IMR-90 (cell line): ENCODE measurements at regions not wholly inside any gene's neighbourhood (a gene's known extent, or its start where the extent isn't known, plus 50 kb on each side); places are given as distances from the start of the nearest gene placed in this dataset.

Source experiments
- ATAC-seq: fragments of 200-7000 bp; cut with Tn5 transposase; 2 replicates; pipeline ENCODE4 v1.9.1; 2020; ENCODE audit warnings: low read depth, mild to moderate bottlenecking, moderate library complexity
- BruUV-seq: library from RNA; stranded (reverse); fragments of 400-500 nt; replicated peaks from 2 replicates; lab custom pipeline; 2021; lab: Mats Ljungman, UMichigan
- CTCF ChIA-PET: fragments of 300-600 bp; formaldehyde crosslinking; extraction: SDS; loops from one replicate; lab custom pipeline; 2021; ENCODE audit warnings: antibody characterized with exemption; lab: Yijun Ruan, JAX
- POLR2A ChIA-PET: fragments of 300-600 bp; sonication (Branson Sonifier 250); formaldehyde crosslinking; loops from one replicate; lab custom pipeline; 2022; ENCODE audit warnings: antibody characterized with exemption; ENCODE audit not compliant: unreplicated experiment; lab: Charles Lee
- DNase-seq: peaks from one replicate; pipeline ENCODE4 v3.0.0; 2013
- H2AFZ ChIP-seq: replicated peaks from 2 replicates; pipeline ENCODE3; 2013; ENCODE audit warnings: low read length, mild to moderate bottlenecking; ENCODE audit not compliant: poor library complexity
- H2AK5ac ChIP-seq: 2 replicates; pipeline ENCODE4 v1.6.1; 2013; ENCODE audit warnings: low read depth, low read length, inconsistent platforms
- H2AK9ac ChIP-seq: replicated peaks from 2 replicates; pipeline ENCODE3; 2013; ENCODE audit warnings: mild to moderate bottlenecking, low read depth, low read length, moderate library complexity; ENCODE audit not compliant: poor library complexity
- H2BK120ac ChIP-seq: 2 replicates; pipeline ENCODE4 v1.6.1; 2013; ENCODE audit warnings: low read depth, low read length, inconsistent platforms
- H2BK15ac ChIP-seq: 3 replicates; pipeline ENCODE4 v1.6.1; 2013; ENCODE audit warnings: low read depth, low read length, inconsistent platforms
- H2BK20ac ChIP-seq: 2 replicates; pipeline ENCODE4 v1.6.1; 2013; ENCODE audit warnings: low read depth, mild to moderate bottlenecking, inconsistent platforms, low read length, moderate library complexity
- H2BK5ac ChIP-seq: 2 replicates; pipeline ENCODE4 v1.6.1; 2013; ENCODE audit warnings: mild to moderate bottlenecking, low read depth, low read length, inconsistent platforms; ENCODE audit not compliant: poor library complexity, severe bottlenecking
- H3K14ac ChIP-seq: replicated peaks from 2 replicates; pipeline ENCODE4 v1.6.1; 2013; ENCODE audit warnings: low read depth, low read length, inconsistent platforms
- H3K18ac ChIP-seq: 2 replicates; pipeline ENCODE4 v1.6.1; 2013; ENCODE audit warnings: low read depth, low read length, control low read depth
- H3K23ac ChIP-seq: 2 replicates; pipeline ENCODE4 v1.6.1; 2013; ENCODE audit warnings: low read depth, low read length, inconsistent platforms
- H3K27ac ChIP-seq: 2 replicates; pipeline ENCODE4 v1.5.1; 2013; ENCODE audit warnings: mild to moderate bottlenecking, control low read depth, low read length; ENCODE audit not compliant: insufficient read depth
- H3K27me3 ChIP-seq: 2 replicates; pipeline ENCODE4 v1.6.1; 2013; ENCODE audit warnings: low read length; ENCODE audit not compliant: control insufficient read depth, insufficient read depth
- H3K36me3 ChIP-seq: 2 replicates; pipeline ENCODE4 v1.6.1; 2013; ENCODE audit warnings: low read length, mixed read lengths; ENCODE audit not compliant: control insufficient read depth, insufficient read depth
- H3K4ac ChIP-seq: 2 replicates; pipeline ENCODE4 v1.6.1; 2013; ENCODE audit warnings: low read depth, low read length, inconsistent platforms
- H3K4me1 ChIP-seq: 2 replicates; pipeline ENCODE4 v1.6.1; 2013; ENCODE audit warnings: low read length, mixed read lengths; ENCODE audit not compliant: control insufficient read depth, insufficient read depth
- H3K4me2 ChIP-seq: 2 replicates; pipeline ENCODE4 v1.6.1; 2013; ENCODE audit warnings: low read depth, mild to moderate bottlenecking, control low read depth, low read length, moderate library complexity
- H3K4me3 ChIP-seq: 2 replicates; pipeline ENCODE4 v1.5.1; 2013; ENCODE audit warnings: low read depth, mild to moderate bottlenecking, control low read depth, low read length, moderate library complexity; ENCODE audit not compliant: insufficient read depth
- H3K56ac ChIP-seq: 2 replicates; pipeline ENCODE4 v1.6.1; 2013; ENCODE audit warnings: low read length, inconsistent platforms; ENCODE audit not compliant: insufficient read depth; ENCODE audit errors: extremely low read depth
- H3K79me1 ChIP-seq, 2 experiments: 2 replicates each; pipeline ENCODE4 v1.6.1; 2013; ENCODE audit warnings: low read length in 2 of 2, inconsistent platforms in 1 of 2, low read depth in 1 of 2
- H3K9ac ChIP-seq: 2 replicates; pipeline ENCODE4 v1.6.1; 2013; ENCODE audit warnings: low read depth, low read length, control low read depth
- H3K9me1 ChIP-seq: 2 replicates; pipeline ENCODE4 v1.6.1; 2013; ENCODE audit warnings: low read length, inconsistent platforms; ENCODE audit not compliant: insufficient read depth
- H3K9me3 ChIP-seq: 2 replicates; pipeline ENCODE4 v1.6.1; 2013; ENCODE audit warnings: low read length; ENCODE audit not compliant: control insufficient read depth, insufficient read depth
- H4K20me1 ChIP-seq: 2 replicates; pipeline ENCODE4 v1.6.1; 2013; ENCODE audit warnings: low read length, inconsistent platforms; ENCODE audit not compliant: insufficient read depth
- H4K5ac ChIP-seq: 2 replicates; pipeline ENCODE4 v1.6.1; 2013; ENCODE audit warnings: mild to moderate bottlenecking, low read depth, low read length, control low read depth
- H4K8ac ChIP-seq, 2 experiments: 2 replicates each; pipeline ENCODE4 v1.6.1; 2013; ENCODE audit warnings: low read depth in 2 of 2, low read length in 2 of 2, control low read depth in 1 of 2, inconsistent platforms in 1 of 2
- H4K91ac ChIP-seq: 2 replicates; pipeline ENCODE4 v1.6.1; 2013; ENCODE audit warnings: low read depth, low read length, inconsistent platforms; ENCODE audit not compliant: insufficient read depth
- BHLHE40 ChIP-seq: fragments of 150-350 bp; IDR thresholded peaks from 2 replicates; pipeline ENCODE4 v1.6.1; 2016; ENCODE audit warnings: mild to moderate bottlenecking, low read depth, low read length
- CEBPB ChIP-seq: IDR thresholded peaks from 2 replicates; pipeline ENCODE4 v1.6.1; 2012; ENCODE audit warnings: low read depth, low read length, improper control_type of control experiment
- CHD1 ChIP-seq: IDR thresholded peaks from 2 replicates; pipeline ENCODE4 v1.6.1; 2012; ENCODE audit warnings: low read depth, low read length, improper control_type of control experiment
- FOS ChIP-seq: fragments of 150-350 bp; IDR thresholded peaks from 2 replicates; pipeline ENCODE4 v1.6.1; 2016; ENCODE audit warnings: low read depth, low read length
- MAFK ChIP-seq: IDR thresholded peaks from 2 replicates; pipeline ENCODE4 v1.6.1; 2012; ENCODE audit warnings: low read depth, low read length, improper control_type of control experiment
- MAZ ChIP-seq: IDR thresholded peaks from 2 replicates; pipeline ENCODE4 v1.6.1; 2012; ENCODE audit warnings: low read depth, mild to moderate bottlenecking, low read length, improper control_type of control experiment, moderate library complexity, borderline replicate concordance
- MXI1 ChIP-seq: IDR thresholded peaks from 2 replicates; pipeline ENCODE4 v1.6.1; 2012; ENCODE audit warnings: low read depth, mild to moderate bottlenecking, low read length, moderate library complexity, borderline replicate concordance
- NFE2L2 ChIP-seq: fragments of 150-350 bp; IDR thresholded peaks from 2 replicates; pipeline ENCODE4 v1.6.1; 2016; ENCODE audit warnings: low read depth, mild to moderate bottlenecking, low read length
- POLR2A ChIP-seq: IDR thresholded peaks from 2 replicates; pipeline ENCODE4 v1.6.1; 2012; ENCODE audit warnings: mild to moderate bottlenecking, low read depth, low read length
- RAD21 ChIP-seq: IDR thresholded peaks from 2 replicates; pipeline ENCODE4 v1.6.1; 2012; ENCODE audit warnings: low read length, improper control_type of control experiment
- RCOR1 ChIP-seq: IDR thresholded peaks from 2 replicates; pipeline ENCODE4 v1.6.1; 2012; ENCODE audit warnings: mild to moderate bottlenecking, low read length, improper control_type of control experiment; ENCODE audit not compliant: insufficient replicate concordance
- RFX5 ChIP-seq: IDR thresholded peaks from 2 replicates; pipeline ENCODE4 v1.8.0; 2012; ENCODE audit warnings: low read depth, mild to moderate bottlenecking, low read length, moderate library complexity
- SMC3 ChIP-seq: fragments of 150-350 bp; IDR thresholded peaks from 2 replicates; pipeline ENCODE4 v1.6.1; 2016; ENCODE audit warnings: low read depth, mild to moderate bottlenecking, antibody characterized with exemption, low read length, moderate library complexity
- WGBS, 2 experiments: methylation state at CpG; one replicate each; pipeline versions ENCODE4 v1.1.5 to v1.1.7; 2013; ENCODE audit warnings: missing lambda C conversion rate in 2 of 2; ENCODE audit not compliant: insufficient read length in 1 of 2; ENCODE audit errors: extremely low coverage in 2 of 2; 5-methylcytosine and 5-hydroxymethylcytosine counted together
- dilution Hi-C: fragments of 300-500 bp; cut with HindIII; formaldehyde crosslinking; loops from one replicate; pipeline ENCODE4 v1.14.3; 2018; ENCODE audit warnings: low sequenced_read_pairs; ENCODE audit not compliant: unreplicated experiment
- in situ Hi-C: fragments of 300-500 bp; cut with MboI; formaldehyde crosslinking; loops from 3 replicates; pipeline ENCODE4 v1.14.3; 2019; ENCODE audit warnings: low sequenced_read_pairs, inconsistent platforms, mixed read lengths
- intact Hi-C: fragments of 100-400 bp; cut with micrococcal nuclease; formaldehyde crosslinking; loops from 2 replicates; pipeline ENCODE4 v1.10.0; 2022
- TF ChIP-seq, protein P1 (sequence below): fragments of 150-350 bp; IDR thresholded peaks from 2 replicates; pipeline ENCODE4 v1.6.1; 2017; ENCODE audit warnings: mild to moderate bottlenecking, antibody characterized with exemption, low read length, low read depth
- TF ChIP-seq, protein P2 (sequence below): conservative IDR thresholded peaks from 2 replicates; pipeline ENCODE4 v1.5.1; 2012; ENCODE audit warnings: mild to moderate bottlenecking, low read depth, low read length, improper control_type of control experiment
- TF ChIP-seq, protein P3 (sequence below): fragments of 150-350 bp; IDR thresholded peaks from 2 replicates; pipeline ENCODE4 v1.6.1; 2016; ENCODE audit warnings: low read depth, mild to moderate bottlenecking, low read length, moderate library complexity, borderline replicate concordance

DNA sequence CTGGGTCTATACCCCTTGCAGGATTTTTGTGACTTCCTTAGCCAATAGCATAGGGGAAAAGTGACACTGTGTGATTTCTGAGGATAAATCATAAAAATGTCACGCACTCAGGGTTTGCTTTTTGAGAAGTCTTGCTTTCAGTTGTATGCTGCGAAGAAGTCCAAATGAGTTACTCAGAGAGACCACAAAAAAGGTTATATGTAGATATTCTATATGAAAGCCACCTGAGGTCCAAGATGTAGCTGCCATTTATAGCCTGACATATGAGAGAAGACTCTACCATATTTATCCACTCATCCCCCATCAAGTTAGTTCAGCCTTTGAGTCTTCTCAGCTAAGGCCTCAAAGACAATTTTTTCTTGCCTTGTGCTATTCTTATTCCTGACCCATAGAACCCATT, 488.3 kb upstream of the MAP2 start:
- Histone ChIP-seq H3K79me1 (no peaks in the 10 kb centered on the region), H3K56ac (no peak overlapping the region), H2BK15ac (no peak overlapping the region), H3K18ac (no peak overlapping the region), H2AK9ac (no peak overlapping the region), H2BK20ac (no peak overlapping the region), H3K14ac (no peak overlapping the region), H4K5ac (no peak overlapping the region), H3K9me3 (peaks cover 4% of the 10 kb centered on the region), H3K4me1 (no peaks in the 10 kb centered on the region), H4K8ac (no peak overlapping the region), H3K27me3 (no peaks in the 10 kb centered on the region), H4K20me1 (no peaks in the 10 kb centered on the region), H3K4me2 (no peak overlapping the region), H3K23ac (no peak overlapping the region), H2BK5ac (no peak overlapping the region), H3K4ac (no peak overlapping the region), H3K9ac (no peak overlapping the region), H3K36me3 (no peaks in the 10 kb centered on the region), H4K91ac (no peak overlapping the region), H2AK5ac (no peak overlapping the region), H3K4me3 (no peak overlapping the region), H2AFZ (no peak overlapping the region), H3K27ac (no peak overlapping the region), H3K9me1 (no peaks in the 10 kb centered on the region), H2BK120ac (no peak overlapping the region)
- intact Hi-C loops, result no loop called here
- ChIA-PET POLR2A (no interaction called here), CTCF (no interaction called here)
- DNase-seq (no peak), ATAC-seq (no peak)
- in situ Hi-C loops, result no loop called here
- TF ChIP-seq NFE2L2, result no peak
- TF ChIP-seq CEBPB, result no peak
- no peak for TF ChIP-seq MAZ
- no peak for TF ChIP-seq MAFK
- TF ChIP-seq, protein P1, sequence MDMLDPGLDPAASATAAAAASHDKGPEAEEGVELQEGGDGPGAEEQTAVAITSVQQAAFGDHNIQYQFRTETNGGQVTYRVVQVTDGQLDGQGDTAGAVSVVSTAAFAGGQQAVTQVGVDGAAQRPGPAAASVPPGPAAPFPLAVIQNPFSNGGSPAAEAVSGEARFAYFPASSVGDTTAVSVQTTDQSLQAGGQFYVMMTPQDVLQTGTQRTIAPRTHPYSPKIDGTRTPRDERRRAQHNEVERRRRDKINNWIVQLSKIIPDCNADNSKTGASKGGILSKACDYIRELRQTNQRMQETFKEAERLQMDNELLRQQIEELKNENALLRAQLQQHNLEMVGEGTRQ, result no peak
- no peak for TF ChIP-seq RFX5
- TF ChIP-seq, protein P2, sequence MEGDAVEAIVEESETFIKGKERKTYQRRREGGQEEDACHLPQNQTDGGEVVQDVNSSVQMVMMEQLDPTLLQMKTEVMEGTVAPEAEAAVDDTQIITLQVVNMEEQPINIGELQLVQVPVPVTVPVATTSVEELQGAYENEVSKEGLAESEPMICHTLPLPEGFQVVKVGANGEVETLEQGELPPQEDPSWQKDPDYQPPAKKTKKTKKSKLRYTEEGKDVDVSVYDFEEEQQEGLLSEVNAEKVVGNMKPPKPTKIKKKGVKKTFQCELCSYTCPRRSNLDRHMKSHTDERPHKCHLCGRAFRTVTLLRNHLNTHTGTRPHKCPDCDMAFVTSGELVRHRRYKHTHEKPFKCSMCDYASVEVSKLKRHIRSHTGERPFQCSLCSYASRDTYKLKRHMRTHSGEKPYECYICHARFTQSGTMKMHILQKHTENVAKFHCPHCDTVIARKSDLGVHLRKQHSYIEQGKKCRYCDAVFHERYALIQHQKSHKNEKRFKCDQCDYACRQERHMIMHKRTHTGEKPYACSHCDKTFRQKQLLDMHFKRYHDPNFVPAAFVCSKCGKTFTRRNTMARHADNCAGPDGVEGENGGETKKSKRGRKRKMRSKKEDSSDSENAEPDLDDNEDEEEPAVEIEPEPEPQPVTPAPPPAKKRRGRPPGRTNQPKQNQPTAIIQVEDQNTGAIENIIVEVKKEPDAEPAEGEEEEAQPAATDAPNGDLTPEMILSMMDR, result no peak
- no peak for TF ChIP-seq CHD1
- no peak for TF ChIP-seq MXI1
- TF ChIP-seq SMC3, result no peak
- TF ChIP-seq POLR2A, result no peak
- TF ChIP-seq, protein P3, sequence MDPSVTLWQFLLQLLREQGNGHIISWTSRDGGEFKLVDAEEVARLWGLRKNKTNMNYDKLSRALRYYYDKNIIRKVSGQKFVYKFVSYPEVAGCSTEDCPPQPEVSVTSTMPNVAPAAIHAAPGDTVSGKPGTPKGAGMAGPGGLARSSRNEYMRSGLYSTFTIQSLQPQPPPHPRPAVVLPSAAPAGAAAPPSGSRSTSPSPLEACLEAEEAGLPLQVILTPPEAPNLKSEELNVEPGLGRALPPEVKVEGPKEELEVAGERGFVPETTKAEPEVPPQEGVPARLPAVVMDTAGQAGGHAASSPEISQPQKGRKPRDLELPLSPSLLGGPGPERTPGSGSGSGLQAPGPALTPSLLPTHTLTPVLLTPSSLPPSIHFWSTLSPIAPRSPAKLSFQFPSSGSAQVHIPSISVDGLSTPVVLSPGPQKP, result no peak
- TF ChIP-seq FOS, result no peak
- no peak for TF ChIP-seq RAD21
- TF ChIP-seq RCOR1, result no peak
- no peak for TF ChIP-seq BHLHE40
- dilution Hi-C loops, result no loop called here
- no TSS peak for BruUV-seq
- no CpG with 5 or more reads among the region's 2 CpGs for WGBS, 2 experiments
